Naive thymus-derived CD4-positive, alpha-beta T cell (primary cell): ENCODE measurements at regions not wholly inside any gene's neighbourhood (a gene's known extent, or its start where the extent isn't known, plus 50 kb on each side); places are given as distances from the start of the nearest gene placed in this dataset.

Experiments used
- ATAC-seq: fragments of 150-1000 bp; cut with Tn5 transposase; 2 replicates; pipeline ENCODE4 v1.10.0; 2021; ENCODE audit warnings: mild to moderate bottlenecking, moderate library complexity
- CTCF ChIA-PET: fragments of 350-600 bp; sonication (Branson Sonifier 250); formaldehyde crosslinking; loops from one replicate; lab custom pipeline; 2021; ENCODE audit warnings: antibody characterized with exemption; lab: Charles Lee
- POLR2A ChIA-PET: fragments of 350-600 bp; sonication (Branson Sonifier 250); formaldehyde crosslinking; loops from one replicate; lab custom pipeline; 2021; ENCODE audit warnings: antibody characterized with exemption, inconsistent platforms; lab: Charles Lee
- DNase-seq, 9 donors: peaks; one replicate each; pipeline versions ENCODE4 v3.0.0 to v3.0.0-alpha.2; 2020 to 2022; ENCODE audit warnings: mixed read lengths in 1 of 9
- H3K27ac ChIP-seq: one replicate; pipeline ENCODE4 v1.7.0; 2013; ENCODE audit warnings: mild to moderate bottlenecking, low read depth, low read length, moderate library complexity
- H3K27me3 ChIP-seq, 2 donors: one replicate each; pipeline ENCODE4 v1.7.0; 2013; ENCODE audit warnings: low read length in 2 of 2, mild to moderate bottlenecking in 2 of 2, moderate library complexity in 2 of 2; ENCODE audit not compliant: control insufficient read depth in 2 of 2, insufficient read depth in 2 of 2
- H3K36me3 ChIP-seq, 3 experiments: 1 replicate in 2 of 3; 2 replicates in 1 of 3; pipeline ENCODE4 v1.7.0; 2013; ENCODE audit warnings: low read length in 3 of 3, mild to moderate bottlenecking in 3 of 3, moderate library complexity in 1 of 3; ENCODE audit not compliant: insufficient read depth in 3 of 3, control insufficient read depth in 2 of 3
- H3K4me1 ChIP-seq, 2 donors: one replicate each; pipeline ENCODE4 v1.7.0; 2013; ENCODE audit warnings: low read length in 2 of 2, mild to moderate bottlenecking in 2 of 2, moderate library complexity in 1 of 2; ENCODE audit not compliant: control insufficient read depth in 2 of 2, insufficient read depth in 2 of 2
- H3K4me3 ChIP-seq: 2 replicates; pipeline ENCODE4 v1.7.0; 2013; ENCODE audit warnings: mild to moderate bottlenecking, low read length
- H3K9me3 ChIP-seq, 3 experiments: 1 replicate in 2 of 3; 2 replicates in 1 of 3; pipeline ENCODE4 v1.7.0; 2013; ENCODE audit warnings: low read length in 3 of 3; ENCODE audit not compliant: control insufficient read depth in 2 of 3
- H3K27ac Mint-ChIP-seq, 9 donors: one replicate each; pipeline ENCODE4 v1.8.0; 2020 to 2022; ENCODE audit warnings: mixed read lengths in 9 of 9, mild to moderate bottlenecking in 8 of 9, moderate library complexity in 5 of 9, inconsistent platforms in 2 of 9
- H3K27me3 Mint-ChIP-seq, 5 donors: one replicate each; pipeline ENCODE4 v1.8.0; 2021 to 2022; ENCODE audit warnings: mixed read lengths in 5 of 5, mild to moderate bottlenecking in 1 of 5
- H3K36me3 Mint-ChIP-seq, 5 donors: one replicate each; pipeline ENCODE4 v1.8.0; 2020 to 2022; ENCODE audit warnings: mixed read lengths in 5 of 5, mild to moderate bottlenecking in 3 of 5, inconsistent platforms in 1 of 5
- H3K4me1 Mint-ChIP-seq, 7 donors: one replicate each; pipeline ENCODE4 v1.8.0; 2020 to 2022; ENCODE audit warnings: mixed read lengths in 7 of 7, mild to moderate bottlenecking in 3 of 7, inconsistent platforms in 1 of 7
- H3K4me3 Mint-ChIP-seq, 10 donors: one replicate each; pipeline ENCODE4 v1.8.0; 2020 to 2022; ENCODE audit warnings: mild to moderate bottlenecking in 10 of 10, mixed read lengths in 10 of 10, moderate library complexity in 6 of 10, inconsistent platforms in 2 of 10
- H3K9me3 Mint-ChIP-seq, 11 donors: one replicate each; pipeline ENCODE4 v1.8.0; 2020 to 2022; ENCODE audit warnings: mixed read lengths in 11 of 11, mild to moderate bottlenecking in 4 of 11, inconsistent platforms in 1 of 11, moderate library complexity in 1 of 11
- intact Hi-C, 2 donors: fragments of 100-400 bp; cut with micrococcal nuclease; formaldehyde crosslinking; loops; one replicate each; pipeline ENCODE4 v1.15.1; 2023

DNA sequence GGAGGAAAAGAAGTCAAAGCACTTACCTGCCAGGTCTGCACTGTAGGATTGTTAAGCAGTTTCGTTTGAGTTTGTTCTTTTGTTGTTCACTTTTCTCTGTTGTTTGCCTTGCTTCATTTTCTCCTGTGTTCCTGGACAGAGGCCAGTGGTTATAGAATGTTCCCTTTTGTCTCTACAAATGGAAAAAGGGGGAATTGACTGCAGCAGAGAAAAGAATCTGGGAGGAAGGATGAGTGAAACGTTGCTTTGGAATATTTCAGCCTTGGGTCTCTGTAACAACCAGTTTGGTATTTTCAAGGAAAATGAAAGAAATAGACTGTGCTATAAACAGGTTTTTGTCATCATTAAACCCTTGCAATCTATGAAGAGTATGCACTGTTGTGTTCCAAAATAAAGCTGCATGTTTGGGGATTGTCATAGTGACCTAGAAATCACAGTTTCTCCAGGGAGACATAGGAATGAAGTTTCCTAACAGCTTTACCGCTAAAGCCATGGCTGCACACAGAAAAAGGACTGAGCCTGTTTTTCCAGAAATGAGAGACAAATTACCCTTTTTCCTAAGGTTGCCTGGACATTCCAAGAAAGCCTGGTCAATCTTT lies 60.8 kb upstream of the HABP2 start:
- no peak overlapping the region for H3K27ac ChIP-seq
- ATAC-seq (no peak), DNase-seq (no peak)
- H3K36me3 Mint-ChIP-seq = no peaks in the 10 kb centered on the region
- ChIA-PET POLR2A (no interaction called here), CTCF (no interaction called here)
- H3K9me3 ChIP-seq = no peaks in the 10 kb centered on the region
- H3K27ac Mint-ChIP-seq = no peak overlapping the region
- peaks cover 0 to 2% (median 0%) of the 10 kb centered on the region in 11 donors for H3K9me3 Mint-ChIP-seq
- no peak overlapping the region for H3K4me3 Mint-ChIP-seq
- no peaks in the 10 kb centered on the region for H3K4me1 ChIP-seq
- H3K36me3 ChIP-seq = no peaks in the 10 kb centered on the region
- peaks cover 4 to 31% (median 13%) of the 10 kb centered on the region in 5 donors for H3K27me3 Mint-ChIP-seq
- intact Hi-C loops = no loop called here
- H3K4me1 Mint-ChIP-seq = no peaks in the 10 kb centered on the region
- no peak overlapping the region for H3K4me3 ChIP-seq
- H3K27me3 ChIP-seq = no peaks in the 10 kb centered on the region

DNA sequence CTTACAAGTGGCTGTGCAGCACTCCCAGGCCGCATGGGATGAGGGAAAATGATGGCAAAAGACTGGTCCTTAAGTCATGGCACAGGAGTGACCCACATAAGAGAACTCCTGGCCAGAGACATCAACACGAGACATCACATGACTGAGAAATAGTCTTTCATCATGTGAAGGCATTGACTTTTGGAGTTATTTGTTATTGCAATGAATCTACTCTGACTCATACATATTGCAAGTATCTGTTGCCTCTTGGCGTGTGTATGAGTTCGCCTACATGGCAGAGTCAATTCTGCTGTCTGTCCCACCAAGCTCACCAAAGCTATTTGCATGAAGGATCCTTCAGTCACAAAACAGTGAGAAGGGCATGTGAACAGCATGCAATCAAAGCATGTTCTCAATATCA lies 59.7 kb upstream of the HABP2 start:
- H3K4me3 ChIP-seq = no peak overlapping the region
- Mint-ChIP-seq H3K36me3 (no peaks in the 10 kb centered on the region), H3K9me3 (peaks cover 0 to 2% (median 0%) of the 10 kb centered on the region in 11 donors), H3K4me1 (no peaks in the 10 kb centered on the region), H3K27me3 (peaks cover 4 to 31% (median 14%) of the 10 kb centered on the region in 5 donors), H3K27ac (no peak overlapping the region), H3K4me3 (no peak overlapping the region)
- intact Hi-C loops = no loop called here
- no peaks in the 10 kb centered on the region for H3K9me3 ChIP-seq
- H3K27ac ChIP-seq = no peak overlapping the region
- no peaks in the 10 kb centered on the region for H3K4me1 ChIP-seq
- ATAC-seq (no peak), DNase-seq (no peak)
- no peaks in the 10 kb centered on the region for H3K36me3 ChIP-seq
- ChIA-PET CTCF (interaction anchor here (0.8 kb wide), 1 partner anchor 10 kb away, joined by 3 read pairs; no protein-coding TSS in a partner anchor), POLR2A (no interaction called here)
- H3K27me3 ChIP-seq = no peaks in the 10 kb centered on the region

DNA sequence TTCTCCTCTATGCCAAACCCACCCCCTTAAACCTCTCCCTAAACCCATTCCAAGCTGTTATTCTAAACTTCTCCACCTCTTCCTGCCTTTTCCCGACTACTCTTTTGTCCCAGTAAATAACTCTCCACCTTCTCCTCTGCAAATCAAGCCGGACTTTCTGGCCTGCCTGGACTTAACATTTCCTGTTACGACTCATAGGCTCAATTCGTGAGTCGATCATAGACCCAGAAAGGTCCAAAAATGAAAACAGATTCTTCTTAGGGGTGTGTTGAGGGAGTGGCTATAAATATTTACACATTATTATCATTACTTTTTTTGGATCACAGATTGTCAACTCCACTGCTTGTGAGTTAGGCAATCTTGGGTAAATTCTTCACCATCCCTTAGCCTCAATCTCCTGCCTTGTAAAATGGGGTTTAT lies 59.0 kb upstream of the HABP2 start:
- intact Hi-C loops = no loop called here
- CTCF ChIA-PET = no interaction called here

DNA sequence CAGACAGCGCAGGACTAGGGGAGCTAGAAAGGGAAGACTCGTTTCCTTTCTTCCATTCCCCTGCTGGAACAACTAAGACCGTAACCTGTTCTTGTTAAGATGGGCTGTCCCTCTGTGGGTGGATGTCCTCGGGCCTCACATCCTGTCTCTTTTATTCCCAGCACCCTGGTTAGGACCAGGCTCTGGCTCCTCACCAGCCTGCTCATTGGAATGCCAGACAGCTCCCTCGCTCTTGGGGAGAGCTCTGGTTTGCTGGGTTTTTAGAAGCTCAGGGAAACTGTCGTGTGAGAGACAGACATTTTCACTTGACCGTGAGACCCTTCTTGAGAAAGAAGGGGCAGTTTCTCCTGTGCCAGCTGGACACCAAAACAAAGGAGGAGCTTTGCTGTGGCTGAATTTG lies 58.1 kb upstream of the HABP2 start:
- no peaks in the 10 kb centered on the region for H3K27me3 ChIP-seq
- H3K9me3 Mint-ChIP-seq = peaks cover 0 to 2% (median 0%) of the 10 kb centered on the region in 11 donors
- no peak overlapping the region for H3K4me3 ChIP-seq
- H3K4me1 ChIP-seq = no peaks in the 10 kb centered on the region
- POLR2A ChIA-PET = no interaction called here
- CTCF ChIA-PET = no interaction called here
- H3K4me1 Mint-ChIP-seq = peaks cover 0 to 3% (median 0%) of the 10 kb centered on the region in 7 donors
- no peak for DNase-seq
- no peak overlapping the region for H3K27ac Mint-ChIP-seq
- no peaks in the 10 kb centered on the region for H3K9me3 ChIP-seq
- no peak overlapping the region for H3K27ac ChIP-seq
- no peaks in the 10 kb centered on the region for H3K36me3 ChIP-seq
- intact Hi-C loops = no loop called here
- H3K36me3 Mint-ChIP-seq = no peaks in the 10 kb centered on the region
- H3K4me3 Mint-ChIP-seq = no peak overlapping the region
- peaks cover 2 to 20% (median 15%) of the 10 kb centered on the region in 5 donors for H3K27me3 Mint-ChIP-seq
- ATAC-seq = no peak

More for the DNA sequence above, 59.0 kb upstream of the HABP2 start:
- no peaks in the 10 kb centered on the region for H3K27me3 ChIP-seq
- no peak overlapping the region for H3K27ac Mint-ChIP-seq
- no peaks in the 10 kb centered on the region for H3K36me3 Mint-ChIP-seq
- H3K4me1 Mint-ChIP-seq = peaks cover 0 to 1% (median 0%) of the 10 kb centered on the region in 7 donors
- H3K9me3 Mint-ChIP-seq = peaks cover 0 to 2% (median 0%) of the 10 kb centered on the region in 11 donors
- no peaks in the 10 kb centered on the region for H3K9me3 ChIP-seq
- DNase-seq = no peak
- POLR2A ChIA-PET = no interaction called here
- H3K4me1 ChIP-seq = no peaks in the 10 kb centered on the region
- no peaks in the 10 kb centered on the region for H3K36me3 ChIP-seq
- no peak overlapping the region for H3K27ac ChIP-seq
- no peak overlapping the region for H3K4me3 Mint-ChIP-seq
- peaks cover 2 to 28% (median 15%) of the 10 kb centered on the region in 5 donors for H3K27me3 Mint-ChIP-seq
- ATAC-seq = no peak
- no peak overlapping the region for H3K4me3 ChIP-seq

DNA sequence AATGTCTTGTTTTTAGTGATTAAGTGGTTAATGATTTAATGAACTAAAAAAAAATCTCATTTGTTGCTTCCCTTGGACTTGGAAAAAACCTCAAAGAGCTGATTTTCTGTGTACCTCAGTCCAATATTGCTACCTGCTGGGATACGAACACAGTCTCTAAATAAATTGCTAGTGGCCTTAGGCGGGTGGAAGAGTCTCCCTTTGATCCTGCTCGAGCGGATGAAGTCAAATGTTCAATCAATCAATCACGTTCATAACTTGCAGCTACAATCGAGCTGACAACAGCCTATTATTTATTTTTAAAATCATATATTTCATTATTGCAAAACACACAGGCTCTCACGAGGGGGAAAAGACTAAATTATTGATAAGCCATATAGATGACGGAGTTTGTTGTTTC lies 57.3 kb upstream of the HABP2 start:
- H3K4me3 ChIP-seq = no peak overlapping the region
- H3K27me3 ChIP-seq = no peaks in the 10 kb centered on the region
- no peak overlapping the region for H3K27ac Mint-ChIP-seq
- DNase-seq (no peak), ATAC-seq (no peak)
- intact Hi-C loops = no loop called here
- H3K9me3 Mint-ChIP-seq = peaks cover 0 to 2% (median 0%) of the 10 kb centered on the region in 11 donors
- no peaks in the 10 kb centered on the region for H3K4me1 ChIP-seq
- H3K36me3 Mint-ChIP-seq = no peaks in the 10 kb centered on the region
- H3K4me3 Mint-ChIP-seq = no peak overlapping the region
- H3K27ac ChIP-seq = no peak overlapping the region
- H3K9me3 ChIP-seq = no peaks in the 10 kb centered on the region
- H3K27me3 Mint-ChIP-seq = peaks cover 6 to 28% (median 16%) of the 10 kb centered on the region in 5 donors
- no peaks in the 10 kb centered on the region for H3K36me3 ChIP-seq
- CTCF ChIA-PET = no interaction called here
- H3K4me1 Mint-ChIP-seq = peaks cover 0 to 4% (median 0%) of the 10 kb centered on the region in 7 donors
- POLR2A ChIA-PET = no interaction called here

DNA sequence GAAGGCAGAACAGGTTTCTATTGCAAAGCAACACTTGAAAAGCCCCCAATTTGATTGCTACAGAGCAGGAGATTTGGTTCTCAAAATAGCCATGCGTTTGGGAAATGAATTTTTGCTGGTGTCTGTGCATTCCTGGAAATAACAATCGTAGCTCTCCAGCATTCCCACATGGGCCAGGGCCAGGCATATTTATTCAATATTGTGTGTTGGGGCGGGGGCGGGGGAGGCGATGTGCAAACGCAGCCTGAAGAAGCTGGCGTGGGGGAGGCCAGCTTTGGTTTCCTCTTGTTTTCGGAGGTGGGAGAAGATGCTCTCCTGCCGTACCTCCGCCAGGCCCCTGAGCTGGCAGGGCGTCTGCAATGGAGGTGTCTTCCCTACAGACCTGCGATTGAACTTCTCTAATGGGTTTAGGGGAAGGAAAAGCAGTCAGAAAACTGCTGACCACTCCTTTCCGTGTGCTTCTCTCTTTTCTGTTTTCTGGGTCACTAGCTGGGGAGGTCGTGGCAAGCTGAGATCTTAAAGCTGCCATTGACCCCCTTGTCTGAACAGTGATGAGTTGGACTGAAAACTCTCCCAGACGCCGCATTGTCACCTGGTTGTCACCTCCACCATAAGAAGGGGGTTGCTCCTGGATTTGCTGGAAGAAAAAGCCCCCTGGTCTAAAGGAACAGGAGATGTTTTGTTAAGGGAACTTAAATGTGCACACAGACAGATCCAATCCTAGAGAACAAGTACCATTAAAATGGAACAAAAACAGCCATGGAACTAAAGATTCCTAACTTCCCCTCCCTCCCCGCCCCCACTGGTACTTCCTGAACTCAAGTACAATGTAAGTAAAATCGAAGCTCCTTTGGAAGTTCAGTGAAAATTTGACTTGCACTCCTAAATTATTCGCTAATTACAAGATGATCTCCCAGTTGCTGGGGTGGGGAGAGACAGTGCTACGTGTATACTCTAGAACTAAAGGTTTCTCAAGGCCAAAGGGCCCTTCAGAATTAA lies 56.4 kb upstream of the HABP2 start:
- ATAC-seq (no peak), DNase-seq (no peak)
- peaks cover 7 to 34% (median 17%) of the 10 kb centered on the region in 5 donors for H3K27me3 Mint-ChIP-seq
- Histone ChIP-seq H3K27ac (no peak overlapping the region), H3K4me3 (no peak overlapping the region), H3K27me3 (no peaks in the 10 kb centered on the region), H3K4me1 (no peaks in the 10 kb centered on the region), H3K36me3 (no peaks in the 10 kb centered on the region), H3K9me3 (no peaks in the 10 kb centered on the region)
- intact Hi-C loops = no loop called here
- no peaks in the 10 kb centered on the region for H3K36me3 Mint-ChIP-seq
- peaks cover 0 to 4% (median 0%) of the 10 kb centered on the region in 7 donors for H3K4me1 Mint-ChIP-seq
- H3K9me3 Mint-ChIP-seq = peaks cover 0 to 2% (median 0%) of the 10 kb centered on the region in 11 donors
- no peak overlapping the region for H3K27ac Mint-ChIP-seq
- H3K4me3 Mint-ChIP-seq = no peak overlapping the region
- ChIA-PET CTCF (no interaction called here), POLR2A (no interaction called here)
